Adrenal gland (tissue), 5 donors: ENCODE measurements at regions not wholly inside any gene's neighbourhood (a gene's known extent, or its start where the extent isn't known, plus 50 kb on each side); places are given as distances from the start of the nearest gene placed in this dataset.

Experiments used
- CTCF ChIP-seq, 6 experiments: fragments of 450-650 bp in 4 of 6; fragments of 200-600 bp in 2 of 6; sonication (generic) in 1 of 6; IDR thresholded peaks; 1 replicate in 5 of 6; 2 replicates in 1 of 6; pipeline versions ENCODE4 v1.5.1 to v1.8.0; 2016 to 2021; ENCODE audit warnings: antibody characterized with exemption in 6 of 6, mild to moderate bottlenecking in 2 of 6, moderate library complexity in 1 of 6
- POLR2A ChIP-seq, 2 donors: fragments of 450-650 bp; IDR thresholded peaks; one replicate each; pipeline ENCODE4 v1.6.1; 2017; ENCODE audit warnings: antibody characterized with exemption in 2 of 2, mild to moderate bottlenecking in 2 of 2, moderate library complexity in 1 of 2
- donor health status: DM: no; HTN: no; CAD: no.

DNA sequence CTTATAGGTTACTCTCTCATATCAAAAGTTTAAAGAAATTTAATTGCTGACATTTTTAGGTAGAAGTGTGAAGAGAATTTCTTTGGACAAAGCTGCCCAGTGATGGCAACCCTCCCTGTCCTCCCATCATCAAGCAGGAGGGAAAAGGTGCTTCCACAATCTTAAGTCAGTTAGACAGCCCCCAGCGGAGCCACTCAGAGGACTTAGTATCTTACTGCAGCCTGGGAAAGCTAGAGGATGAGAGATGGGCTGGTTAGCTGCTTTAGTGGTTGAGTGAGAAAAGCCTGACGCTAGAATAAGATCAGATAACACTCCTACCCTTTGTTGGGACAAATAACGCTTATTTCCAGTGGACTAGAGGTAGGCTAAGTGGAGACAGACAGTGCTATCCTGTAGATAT, 227.1 kb downstream of the RFPL4B start:
- TF ChIP-seq CTCF (IDR thresholded peaks at IDR 0.05) (no peak), POLR2A (IDR thresholded peaks at IDR 0.05) (no peak)
